ENCODE measurements at regions not wholly inside any gene's neighbourhood (a gene's known extent, or its start where the extent isn't known, plus 50 kb on each side); places are given as distances from the start of the nearest gene placed in this dataset.

DNA sequence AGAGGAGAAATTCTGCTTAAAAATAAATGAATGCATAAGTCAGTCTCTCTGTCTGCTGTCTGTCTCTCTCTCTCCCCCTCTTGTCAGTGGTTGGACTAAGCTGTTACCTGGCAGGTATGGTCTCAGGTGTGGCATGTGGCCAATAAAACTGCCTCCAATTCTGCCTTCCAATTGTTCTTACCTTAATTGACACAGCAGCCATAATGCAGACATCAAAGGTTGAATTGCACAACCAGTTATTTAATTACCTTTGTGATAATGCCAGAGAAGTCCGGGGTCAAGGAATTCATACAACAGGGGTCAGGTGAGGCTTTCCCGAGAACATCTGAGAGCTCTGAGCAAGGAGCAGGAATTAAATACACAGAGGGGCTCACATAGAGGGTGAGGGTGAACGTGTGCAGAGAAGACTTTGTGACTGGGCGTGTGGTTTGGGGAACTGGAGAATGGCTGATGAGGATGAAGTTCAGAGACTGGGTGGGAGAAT is 78.8 kb upstream of the CDYL2 start:
- TF ChIP-seq CTCF (IDR thresholded peaks at IDR 0.05) (no peak), POLR2A (IDR thresholded peaks at IDR 0.05) (no peak)

All from heart left ventricle (tissue), 13 donors.